Endothelial cell of umbilical vein (primary cell): ENCODE measurements at regions not wholly inside any gene's neighbourhood (a gene's known extent, or its start where the extent isn't known, plus 50 kb on each side); places are given as distances from the start of the nearest gene placed in this dataset.

Experiments
- BruUV-seq: library from RNA; stranded (reverse); fragments of 400-500 nt; replicated peaks from 2 replicates; lab custom pipeline; 2021; lab: Mats Ljungman, UMichigan
- CTCF ChIA-PET: fragments of 300-600, 350-600 bp; sonication (Branson Sonifier 250); formaldehyde crosslinking; loops from one replicate; lab custom pipeline; 2021; ENCODE audit warnings: antibody characterized with exemption, inconsistent platforms; lab: Charles Lee
- POLR2A ChIA-PET: fragments of 300-600, 350-600 bp; sonication (Branson Sonifier 250); formaldehyde crosslinking; loops from one replicate; lab custom pipeline; 2021; ENCODE audit warnings: antibody characterized with exemption, inconsistent platforms; lab: Charles Lee
- DNase-seq: peaks from one replicate; pipeline ENCODE4 v3.0.0-alpha.2; 2011; ENCODE audit warnings: low read depth, low spot score
- FAIRE-seq: peaks from 2 replicates; lab custom pipeline; 2011; peaks lifted over from hg19 to GRCh38; lab: Jason Lieb, UNC
- H2AFZ ChIP-seq: 2 replicates; pipeline ENCODE4 v1.6.0; 2012; ENCODE audit warnings: low read depth, low read length, control low read depth, inconsistent platforms
- H3K27ac ChIP-seq: 2 replicates; pipeline ENCODE4 v1.5.1; 2011; ENCODE audit warnings: low read depth, mild to moderate bottlenecking, control low read depth, low read length, moderate library complexity; ENCODE audit not compliant: insufficient read depth
- H3K27me3 ChIP-seq, 2 experiments: 2 replicates each; pipeline versions ENCODE4 v1.6.0 to v1.6.1; 2011; ENCODE audit warnings: low read length in 2 of 2, mixed read lengths in 1 of 2; ENCODE audit not compliant: control insufficient read depth in 2 of 2, insufficient read depth in 2 of 2
- H3K36me3 ChIP-seq, 2 experiments: 2 replicates in 1 of 2; 3 replicates in 1 of 2; pipeline ENCODE4 v1.5.1; 2011; ENCODE audit warnings: low read length in 2 of 2, mild to moderate bottlenecking in 1 of 2, moderate library complexity in 1 of 2; ENCODE audit not compliant: control insufficient read depth in 2 of 2, insufficient read depth in 2 of 2; ENCODE audit errors: extremely low read depth in 1 of 2
- H3K4me1 ChIP-seq: 3 replicates; pipeline ENCODE4 v1.5.1; 2011; ENCODE audit warnings: mild to moderate bottlenecking, low read length; ENCODE audit not compliant: control insufficient read depth, insufficient read depth; ENCODE audit errors: extremely low read depth
- H3K4me2 ChIP-seq: 2 replicates; pipeline ENCODE4 v1.6.1; 2011; ENCODE audit warnings: low read length, control low read depth, mixed read lengths; ENCODE audit not compliant: insufficient read depth
- H3K4me3 ChIP-seq, 3 experiments: fragments of 200-600 bp in 1 of 3; sonication (generic), shearing (Covaris generic) in 1 of 3; replicated peaks in 1 of 3; 2 replicates each; pipeline ENCODE4 v1.5.1; 2011 to 2016; ENCODE audit warnings: control low read depth in 3 of 3, low read length in 3 of 3, mild to moderate bottlenecking in 2 of 3, inconsistent platforms in 1 of 3, low read depth in 1 of 3, moderate library complexity in 1 of 3; ENCODE audit not compliant: insufficient read depth in 1 of 3
- H3K79me2 ChIP-seq: 2 replicates; pipeline ENCODE4 v1.6.0; 2012; ENCODE audit warnings: low read length, inconsistent platforms; ENCODE audit not compliant: control insufficient read depth, insufficient read depth
- H3K9ac ChIP-seq: replicated peaks from 2 replicates; pipeline ENCODE3; 2011; ENCODE audit warnings: low read length, control low read depth; ENCODE audit not compliant: insufficient read depth; ENCODE audit errors: extremely low read depth
- H3K9me1 ChIP-seq: replicated peaks from 3 replicates; pipeline ENCODE4 v1.6.0; 2011; ENCODE audit warnings: mild to moderate bottlenecking, low read length; ENCODE audit not compliant: control insufficient read depth, insufficient read depth; ENCODE audit errors: extremely low read depth
- H3K9me3 ChIP-seq: replicated peaks from 2 replicates; pipeline ENCODE4 v1.5.1; 2012; ENCODE audit warnings: low read length, inconsistent platforms; ENCODE audit not compliant: control insufficient read depth, insufficient read depth
- H4K20me1 ChIP-seq: replicated peaks from 2 replicates; pipeline ENCODE3; 2011; ENCODE audit warnings: mild to moderate bottlenecking, low read length; ENCODE audit not compliant: control insufficient read depth, insufficient read depth; ENCODE audit errors: extremely low read depth
- EZH2 ChIP-seq: IDR thresholded peaks from 2 replicates; pipeline ENCODE4 v1.6.1; 2012; ENCODE audit warnings: borderline replicate concordance, low read depth, mild to moderate bottlenecking, moderate library complexity, low read length, inconsistent platforms; ENCODE audit not compliant: severe bottlenecking
- FOS ChIP-seq: IDR thresholded peaks from 2 replicates; pipeline ENCODE4 v1.6.1; 2011; ENCODE audit warnings: mild to moderate bottlenecking, low read length, moderate library complexity, borderline replicate concordance; ENCODE audit not compliant: insufficient read depth
- GATA2 ChIP-seq: IDR thresholded peaks from 2 replicates; pipeline ENCODE4 v1.7.0; 2011; ENCODE audit warnings: low read depth, mild to moderate bottlenecking, moderate library complexity, mixed read lengths, low read length; ENCODE audit not compliant: insufficient read length, insufficient read depth
- JUN ChIP-seq: IDR thresholded peaks from 2 replicates; pipeline ENCODE4 v1.6.1; 2011; ENCODE audit warnings: borderline replicate concordance, low read depth; ENCODE audit not compliant: insufficient read length, insufficient read depth
- MYC ChIP-seq: IDR thresholded peaks from one replicate; pipeline ENCODE4 v1.6.1; 2011; ENCODE audit warnings: mild to moderate bottlenecking, low read depth, low read length
- POLR2A ChIP-seq: IDR thresholded peaks from 2 replicates; pipeline ENCODE4 v1.6.1; 2012; ENCODE audit warnings: low read depth, mild to moderate bottlenecking, control low read depth, low read length
- POLR2AphosphoS5 ChIP-seq: IDR thresholded peaks from 2 replicates; pipeline ENCODE4 v1.6.1; 2012; ENCODE audit warnings: low read depth, mild to moderate bottlenecking, control low read depth, low read length, moderate library complexity; ENCODE audit not compliant: insufficient read depth
- dilution Hi-C: fragments of 300-500 bp; cut with MboI; formaldehyde crosslinking; loops from one replicate; pipeline ENCODE4 v1.15.0; 2019; ENCODE audit warnings: low sequenced_read_pairs; ENCODE audit not compliant: extremely low pct_ligation_motif_present
- intact Hi-C: fragments of 100-400 bp; cut with micrococcal nuclease; formaldehyde crosslinking; loops from one replicate; pipeline ENCODE4 v1.10.0; 2022
- TF ChIP-seq, protein P1 (sequence below), 2 donors: IDR thresholded peaks; 1 replicate in 1 of 2; 2 replicates in 1 of 2; pipeline ENCODE4 v1.5.1; 2011; ENCODE audit warnings: low read length in 2 of 2, mild to moderate bottlenecking in 2 of 2, moderate library complexity in 2 of 2, control low read depth in 1 of 2, inconsistent platforms in 1 of 2, low read depth in 1 of 2; ENCODE audit not compliant: insufficient read depth in 1 of 2; ENCODE audit errors: extremely low read depth in 1 of 2
- TF ChIP-seq, protein P2 (sequence below): IDR thresholded peaks from 2 replicates; pipeline ENCODE4 v1.6.1; 2011; ENCODE audit not compliant: insufficient read depth, insufficient read length

DNA sequence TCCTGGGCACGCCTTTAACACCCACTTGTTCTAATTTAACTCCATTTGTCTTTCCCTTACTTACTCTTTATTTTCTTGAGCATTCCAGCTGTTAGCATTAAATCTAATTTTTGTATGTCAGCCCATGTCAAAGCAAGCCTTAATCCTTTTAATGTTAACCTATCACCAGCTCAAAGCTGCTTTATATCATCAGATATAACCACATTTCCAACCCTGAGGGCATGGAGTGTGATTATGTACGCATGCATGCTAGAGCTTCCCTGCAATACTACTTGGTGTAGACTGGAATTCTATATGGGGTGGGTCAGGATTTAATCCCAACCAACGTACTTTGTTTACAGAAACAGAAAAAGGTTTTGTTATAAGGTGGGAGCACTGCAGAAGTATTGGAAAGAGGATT lies 139.4 kb upstream of the HMGN3 start:
- Histone ChIP-seq H3K4me2 (no peak overlapping the region), H3K79me2 (no peaks in the 10 kb centered on the region), H3K9ac (no peak overlapping the region), H3K9me1 (no peaks in the 10 kb centered on the region), H3K36me3 (no peaks in the 10 kb centered on the region), H3K27me3 (no peaks in the 10 kb centered on the region), H4K20me1 (no peaks in the 10 kb centered on the region), H2AFZ (no peak overlapping the region), H3K4me1 (peaks cover 39% of the 10 kb centered on the region), H3K27ac (no peak overlapping the region), H3K9me3 (no peaks in the 10 kb centered on the region), H3K4me3 (no peak overlapping the region)
- no peak for FAIRE-seq
- POLR2A ChIA-PET, result interaction anchor here (0.6 kb wide), 1 partner anchor 172 kb away, joined by 3 read pairs; no protein-coding TSS in a partner anchor
- BruUV-seq, result no TSS peak
- no peak for DNase-seq
- TF ChIP-seq, protein P1, sequence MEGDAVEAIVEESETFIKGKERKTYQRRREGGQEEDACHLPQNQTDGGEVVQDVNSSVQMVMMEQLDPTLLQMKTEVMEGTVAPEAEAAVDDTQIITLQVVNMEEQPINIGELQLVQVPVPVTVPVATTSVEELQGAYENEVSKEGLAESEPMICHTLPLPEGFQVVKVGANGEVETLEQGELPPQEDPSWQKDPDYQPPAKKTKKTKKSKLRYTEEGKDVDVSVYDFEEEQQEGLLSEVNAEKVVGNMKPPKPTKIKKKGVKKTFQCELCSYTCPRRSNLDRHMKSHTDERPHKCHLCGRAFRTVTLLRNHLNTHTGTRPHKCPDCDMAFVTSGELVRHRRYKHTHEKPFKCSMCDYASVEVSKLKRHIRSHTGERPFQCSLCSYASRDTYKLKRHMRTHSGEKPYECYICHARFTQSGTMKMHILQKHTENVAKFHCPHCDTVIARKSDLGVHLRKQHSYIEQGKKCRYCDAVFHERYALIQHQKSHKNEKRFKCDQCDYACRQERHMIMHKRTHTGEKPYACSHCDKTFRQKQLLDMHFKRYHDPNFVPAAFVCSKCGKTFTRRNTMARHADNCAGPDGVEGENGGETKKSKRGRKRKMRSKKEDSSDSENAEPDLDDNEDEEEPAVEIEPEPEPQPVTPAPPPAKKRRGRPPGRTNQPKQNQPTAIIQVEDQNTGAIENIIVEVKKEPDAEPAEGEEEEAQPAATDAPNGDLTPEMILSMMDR (IDR thresholded peaks at IDR 0.05; ENCODE audit: extremely low read depth in 1 of 2, insufficient read depth in 1 of 2, low read depth in 1 of 2, low read length in 2 of 2), result no peak
- TF ChIP-seq JUN, result no peak
- dilution Hi-C loops, result no loop called here
- intact Hi-C loops, result no loop called here
- CTCF ChIA-PET, result interaction anchor here (0.8 kb wide), 1 partner anchor 93 kb away, joined by 3 read pairs; no protein-coding TSS in a partner anchor

DNA sequence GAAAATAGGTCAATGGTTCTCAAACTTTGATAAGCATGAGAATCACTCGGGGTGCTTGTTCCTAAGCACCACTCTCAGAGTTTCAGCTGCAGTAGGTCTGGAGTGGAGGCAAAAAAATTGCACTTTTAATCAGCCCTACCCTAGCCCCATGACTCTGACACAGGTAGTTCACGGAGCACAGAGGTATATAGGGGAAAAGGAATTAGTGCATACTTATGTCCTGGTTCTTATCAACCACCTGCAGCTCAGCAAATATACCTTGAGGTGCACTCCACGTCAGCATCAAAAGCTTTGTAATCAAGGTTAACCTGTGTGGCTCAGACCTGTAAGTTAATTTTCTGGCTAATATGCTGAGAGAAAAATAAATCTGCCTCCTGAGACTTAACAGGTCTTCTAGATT lies 138.8 kb upstream of the HMGN3 start:
- Histone ChIP-seq H3K9ac (no peak overlapping the region), H3K4me3 (no peak overlapping the region), H3K9me1 (no peaks in the 10 kb centered on the region), H2AFZ (no peak overlapping the region), H3K79me2 (no peaks in the 10 kb centered on the region), H3K27ac (no peak overlapping the region), H3K4me2 (no peak overlapping the region), H3K27me3 (no peaks in the 10 kb centered on the region), H4K20me1 (no peaks in the 10 kb centered on the region), H3K4me1 (peaks cover 33% of the 10 kb centered on the region), H3K36me3 (no peaks in the 10 kb centered on the region), H3K9me3 (no peaks in the 10 kb centered on the region)
- ChIA-PET CTCF (interaction anchor here (0.6 to 0.8 kb wide), 2 partner anchors 94 to 171 kb away, joined by 3 read pairs; no protein-coding TSS in a partner anchor), POLR2A (no interaction called here)
- intact Hi-C loops, result no loop called here
- FAIRE-seq (no peak), DNase-seq (no peak)
- dilution Hi-C loops, result no loop called here
- TF ChIP-seq FOS, result no peak
- no peak for TF ChIP-seq POLR2A
- TF ChIP-seq JUN, result no peak
- no peak for TF ChIP-seq GATA2
- TF ChIP-seq MYC, result no peak
- TF ChIP-seq, protein P1 (IDR thresholded peaks at IDR 0.05; ENCODE audit: extremely low read depth in 1 of 2, insufficient read depth in 1 of 2, low read depth in 1 of 2, low read length in 2 of 2), result no peak
- TF ChIP-seq, protein P2, sequence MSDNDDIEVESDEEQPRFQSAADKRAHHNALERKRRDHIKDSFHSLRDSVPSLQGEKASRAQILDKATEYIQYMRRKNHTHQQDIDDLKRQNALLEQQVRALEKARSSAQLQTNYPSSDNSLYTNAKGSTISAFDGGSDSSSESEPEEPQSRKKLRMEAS, result no peak
- no peak for TF ChIP-seq POLR2AphosphoS5
- TF ChIP-seq EZH2, result no peak
- BruUV-seq, result no TSS peak
